ENCODE measurements at regions not wholly inside any gene's neighbourhood (a gene's known extent, or its start where the extent isn't known, plus 50 kb on each side); places are given as distances from the start of the nearest gene placed in this dataset. TPM values are rescaled to one million over a fixed set of nuclear protein-coding genes. Genes with fewer than 3 reads are reported as not detected.

- Histone ChIP-seq H3K27me3 (ENCODE audit: control insufficient read depth in 3 of 3, insufficient read depth in 3 of 3, low read length in 3 of 3) (no peaks in the 10 kb centered on the region), H3K9me3 (ENCODE audit: control insufficient read depth in 3 of 3, low read length in 3 of 3) (peaks cover 0 to 3% (median 0%) of the 10 kb centered on the region in 3 donors), H3K4me3 (ENCODE audit: low read length in 3 of 3) (no peak overlapping the region), H3K9ac (ENCODE audit: low read depth in 1 of 3, low read length in 3 of 3) (no peak overlapping the region), H3K27ac (ENCODE audit: low read depth, low read length) (no peak overlapping the region), H3K36me3 (ENCODE audit: control insufficient read depth in 3 of 3, insufficient read depth in 3 of 3, low read length in 3 of 3) (no peaks in the 10 kb centered on the region), H3K4me1 (ENCODE audit: control insufficient read depth in 3 of 3, insufficient read depth in 3 of 3, low read length in 3 of 3) (no peaks in the 10 kb centered on the region)
These were observed 69.9 kb upstream of the CNTNAP4 start for GRCh38 chr16:76207270-76207669.

- no peak overlapping the region for H3K9ac ChIP-seq (ENCODE audit: low read depth in 1 of 3, low read length in 3 of 3)
- H3K4me3 ChIP-seq (ENCODE audit: low read length in 3 of 3) = no peak overlapping the region
- no peaks in the 10 kb centered on the region for H3K36me3 ChIP-seq (ENCODE audit: control insufficient read depth in 3 of 3, insufficient read depth in 3 of 3, low read length in 3 of 3)
- H3K9me3 ChIP-seq (ENCODE audit: control insufficient read depth in 3 of 3, low read length in 3 of 3) = no peaks in the 10 kb centered on the region
- H3K27ac ChIP-seq (ENCODE audit: low read depth, low read length) = no peak overlapping the region
- H3K4me1 ChIP-seq (ENCODE audit: control insufficient read depth in 3 of 3, insufficient read depth in 3 of 3, low read length in 3 of 3) = no peaks in the 10 kb centered on the region
- H3K27me3 ChIP-seq (ENCODE audit: control insufficient read depth in 3 of 3, insufficient read depth in 3 of 3, low read length in 3 of 3) = no peaks in the 10 kb centered on the region
These were observed 67.0 kb upstream of the CNTNAP4 start for GRCh38 chr16:76210157-76210556.

- H3K4me1 ChIP-seq (ENCODE audit: control insufficient read depth in 3 of 3, insufficient read depth in 3 of 3, low read length in 3 of 3) = no peaks in the 10 kb centered on the region
- H3K27me3 ChIP-seq (ENCODE audit: control insufficient read depth in 3 of 3, insufficient read depth in 3 of 3, low read length in 3 of 3) = no peaks in the 10 kb centered on the region
- no peaks in the 10 kb centered on the region for H3K36me3 ChIP-seq (ENCODE audit: control insufficient read depth in 3 of 3, insufficient read depth in 3 of 3, low read length in 3 of 3)
- H3K9me3 ChIP-seq (ENCODE audit: control insufficient read depth in 3 of 3, low read length in 3 of 3) = no peaks in the 10 kb centered on the region
- no peak overlapping the region for H3K4me3 ChIP-seq (ENCODE audit: low read length in 3 of 3)
- no peak overlapping the region for H3K27ac ChIP-seq (ENCODE audit: low read depth, low read length)
- no peak overlapping the region for H3K9ac ChIP-seq (ENCODE audit: low read depth in 1 of 3, low read length in 3 of 3)
These were observed 63.3 kb upstream of the CNTNAP4 start for GRCh38 chr16:76213860-76214259.

- no peak overlapping the region for H3K4me3 ChIP-seq (ENCODE audit: low read length in 3 of 3)
- no peaks in the 10 kb centered on the region for H3K9me3 ChIP-seq (ENCODE audit: control insufficient read depth in 3 of 3, low read length in 3 of 3)
- no peak overlapping the region for H3K9ac ChIP-seq (ENCODE audit: low read depth in 1 of 3, low read length in 3 of 3)
- H3K27ac ChIP-seq (ENCODE audit: low read depth, low read length) = no peak overlapping the region
- no peaks in the 10 kb centered on the region for H3K36me3 ChIP-seq (ENCODE audit: control insufficient read depth in 3 of 3, insufficient read depth in 3 of 3, low read length in 3 of 3)
- H3K4me1 ChIP-seq (ENCODE audit: control insufficient read depth in 3 of 3, insufficient read depth in 3 of 3, low read length in 3 of 3) = no peaks in the 10 kb centered on the region
- no peaks in the 10 kb centered on the region for H3K27me3 ChIP-seq (ENCODE audit: control insufficient read depth in 3 of 3, insufficient read depth in 3 of 3, low read length in 3 of 3)
These were observed 62.3 kb upstream of the CNTNAP4 start for GRCh38 chr16:76214856-76215255.

- Histone ChIP-seq H3K27me3 (ENCODE audit: control insufficient read depth in 3 of 3, insufficient read depth in 3 of 3, low read length in 3 of 3) (no peaks in the 10 kb centered on the region), H3K9me3 (ENCODE audit: control insufficient read depth in 3 of 3, low read length in 3 of 3) (no peaks in the 10 kb centered on the region), H3K27ac (ENCODE audit: low read depth, low read length) (no peak overlapping the region), H3K9ac (ENCODE audit: low read depth in 1 of 3, low read length in 3 of 3) (no peak overlapping the region), H3K4me1 (ENCODE audit: control insufficient read depth in 3 of 3, insufficient read depth in 3 of 3, low read length in 3 of 3) (no peaks in the 10 kb centered on the region), H3K4me3 (ENCODE audit: low read length in 3 of 3) (no peak overlapping the region), H3K36me3 (ENCODE audit: control insufficient read depth in 3 of 3, insufficient read depth in 3 of 3, low read length in 3 of 3) (no peaks in the 10 kb centered on the region)
These were observed 55.1 kb upstream of the CNTNAP4 start for GRCh38 chr16:76222087-76222486.

- no peak overlapping the region for H3K4me3 ChIP-seq (ENCODE audit: low read length in 3 of 3)
- H3K27ac ChIP-seq (ENCODE audit: low read depth, low read length) = no peak overlapping the region
- no peaks in the 10 kb centered on the region for H3K27me3 ChIP-seq (ENCODE audit: control insufficient read depth in 3 of 3, insufficient read depth in 3 of 3, low read length in 3 of 3)
These were observed 54.3 kb upstream of the CNTNAP4 start for GRCh38 chr16:76222853-76223252.

GRCh38 chr16:76226011-76226410 lies 51.2 kb upstream of the CNTNAP4 start:
- Histone ChIP-seq H3K4me1 (ENCODE audit: control insufficient read depth in 3 of 3, insufficient read depth in 3 of 3, low read length in 3 of 3) (no peaks in the 10 kb centered on the region), H3K27ac (ENCODE audit: low read depth, low read length) (no peak overlapping the region), H3K4me3 (ENCODE audit: low read length in 3 of 3) (no peak overlapping the region), H3K36me3 (ENCODE audit: control insufficient read depth in 3 of 3, insufficient read depth in 3 of 3, low read length in 3 of 3) (no peaks in the 10 kb centered on the region), H3K27me3 (ENCODE audit: control insufficient read depth in 3 of 3, insufficient read depth in 3 of 3, low read length in 3 of 3) (no peaks in the 10 kb centered on the region), H3K9me3 (ENCODE audit: control insufficient read depth in 3 of 3, low read length in 3 of 3) (no peaks in the 10 kb centered on the region), H3K9ac (ENCODE audit: low read depth in 1 of 3, low read length in 3 of 3) (no peak overlapping the region)

More at GRCh38 chr16:76222853-76223252, 54.3 kb upstream of the CNTNAP4 start:
- Histone ChIP-seq H3K9ac (ENCODE audit: low read depth in 1 of 3, low read length in 3 of 3) (no peak overlapping the region), H3K9me3 (ENCODE audit: control insufficient read depth in 3 of 3, low read length in 3 of 3) (no peaks in the 10 kb centered on the region), H3K36me3 (ENCODE audit: control insufficient read depth in 3 of 3, insufficient read depth in 3 of 3, low read length in 3 of 3) (no peaks in the 10 kb centered on the region), H3K4me1 (ENCODE audit: control insufficient read depth in 3 of 3, insufficient read depth in 3 of 3, low read length in 3 of 3) (no peaks in the 10 kb centered on the region)

GRCh38 chr16:76226481-76226880 lies 50.7 kb upstream of the CNTNAP4 start:
- no peak overlapping the region for H3K9ac ChIP-seq (ENCODE audit: low read depth in 1 of 3, low read length in 3 of 3)
- no peaks in the 10 kb centered on the region for H3K4me1 ChIP-seq (ENCODE audit: control insufficient read depth in 3 of 3, insufficient read depth in 3 of 3, low read length in 3 of 3)
- no peaks in the 10 kb centered on the region for H3K27me3 ChIP-seq (ENCODE audit: control insufficient read depth in 3 of 3, insufficient read depth in 3 of 3, low read length in 3 of 3)
- no peaks in the 10 kb centered on the region for H3K36me3 ChIP-seq (ENCODE audit: control insufficient read depth in 3 of 3, insufficient read depth in 3 of 3, low read length in 3 of 3)
- no peak overlapping the region for H3K4me3 ChIP-seq (ENCODE audit: low read length in 3 of 3)
- H3K9me3 ChIP-seq (ENCODE audit: control insufficient read depth in 3 of 3, low read length in 3 of 3) = no peaks in the 10 kb centered on the region
- H3K27ac ChIP-seq (ENCODE audit: low read depth, low read length) = no peak overlapping the region

Small RNAs in the stretch of these regions (small RNA-seq; reads per million reads assigned to genes)
- not detected for gene RNA5SP430

All from skeletal muscle tissue (tissue), 4 donors.